Keratinocyte (primary cell): ENCODE measurements at regions not wholly inside any gene's neighbourhood (a gene's known extent, or its start where the extent isn't known, plus 50 kb on each side); places are given as distances from the start of the nearest gene placed in this dataset.

Experiments used
- DNase-seq: peaks from one replicate; pipeline ENCODE4 v3.0.0-alpha.2; 2011; ENCODE audit warnings: low read depth, missing footprints, low spot score
- FAIRE-seq: peaks from 2 replicates; lab custom pipeline; 2011; peaks lifted over from hg19 to GRCh38; lab: Jason Lieb, UNC
- H2AFZ ChIP-seq: 2 replicates; pipeline ENCODE4 v1.6.0; 2012; ENCODE audit warnings: low read length, control low read depth, inconsistent platforms; ENCODE audit not compliant: control insufficient read depth
- H3K27ac ChIP-seq: 2 replicates; pipeline ENCODE4 v1.5.1; 2011; ENCODE audit warnings: low read length; ENCODE audit not compliant: control insufficient read depth, insufficient read depth
- H3K27me3 ChIP-seq: 3 replicates; pipeline ENCODE4 v1.6.0; 2011; ENCODE audit warnings: low read length; ENCODE audit not compliant: control insufficient read depth, insufficient read depth; ENCODE audit errors: extremely low read depth
- H3K36me3 ChIP-seq, 2 experiments: 2 replicates in 1 of 2; 3 replicates in 1 of 2; pipeline ENCODE4 v1.5.1; 2011; ENCODE audit warnings: low read length in 2 of 2, mild to moderate bottlenecking in 1 of 2; ENCODE audit not compliant: control insufficient read depth in 2 of 2, insufficient read depth in 2 of 2; ENCODE audit errors: extremely low read depth in 1 of 2
- H3K4me1 ChIP-seq: 3 replicates; pipeline ENCODE4 v1.5.1; 2011; ENCODE audit warnings: low read length; ENCODE audit not compliant: control insufficient read depth, insufficient read depth; ENCODE audit errors: extremely low read depth
- H3K4me2 ChIP-seq: 3 replicates; pipeline ENCODE4 v1.6.0; 2011; ENCODE audit warnings: low read depth, low read length; ENCODE audit not compliant: control insufficient read depth, insufficient read depth; ENCODE audit errors: extremely low read depth
- H3K4me3 ChIP-seq, 3 experiments: fragments of 200-600 bp in 1 of 3; sonication (generic) in 1 of 3; 2 replicates in 2 of 3; 3 replicates in 1 of 3; pipeline ENCODE4 v1.5.1; 2011 to 2016; ENCODE audit warnings: low read length in 3 of 3, mild to moderate bottlenecking in 3 of 3, control low read depth in 2 of 3, inconsistent platforms in 1 of 3, low read depth in 1 of 3, mixed read lengths in 1 of 3, mixed run types in 1 of 3, moderate library complexity in 1 of 3; ENCODE audit not compliant: control insufficient read depth in 2 of 3, insufficient read depth in 2 of 3; ENCODE audit errors: extremely low read depth in 1 of 3
- H3K79me2 ChIP-seq: 2 replicates; pipeline ENCODE4 v1.6.0; 2012; ENCODE audit warnings: low read length; ENCODE audit not compliant: control insufficient read depth, insufficient read depth
- H3K9ac ChIP-seq: 3 replicates; pipeline ENCODE4 v1.6.0; 2011; ENCODE audit warnings: low read length; ENCODE audit not compliant: control insufficient read depth, insufficient read depth; ENCODE audit errors: extremely low read depth
- H3K9me1 ChIP-seq: 3 replicates; pipeline ENCODE4 v1.6.0; 2011; ENCODE audit warnings: low read length; ENCODE audit not compliant: control insufficient read depth, insufficient read depth; ENCODE audit errors: extremely low read depth
- H3K9me3 ChIP-seq: 2 replicates; pipeline ENCODE4 v1.5.1; 2012; ENCODE audit warnings: low read depth, low read length; ENCODE audit not compliant: control insufficient read depth
- H4K20me1 ChIP-seq: 3 replicates; pipeline ENCODE4 v1.6.0; 2011; ENCODE audit warnings: low read length; ENCODE audit not compliant: control insufficient read depth, insufficient read depth; ENCODE audit errors: extremely low read depth
- CTCF ChIP-seq, 3 experiments: IDR thresholded peaks in 1 of 3; conservative IDR thresholded peaks in 1 of 3; optimal IDR thresholded peaks in 1 of 3; 2 replicates in 2 of 3; 3 replicates in 1 of 3; pipeline versions ENCODE3 to v1.5.1; 2011; ENCODE audit warnings: low read length in 3 of 3, mild to moderate bottlenecking in 3 of 3, moderate library complexity in 2 of 3, control low read depth in 1 of 3, inconsistent platforms in 1 of 3; ENCODE audit not compliant: insufficient read depth in 2 of 3; ENCODE audit errors: extremely low read depth in 1 of 3
- EZH2 ChIP-seq: IDR thresholded peaks from one replicate; pipeline ENCODE4 v1.6.1; 2012; ENCODE audit warnings: inconsistent platforms, mild to moderate bottlenecking, low read length, moderate library complexity
- dilution Hi-C: fragments of 300-500 bp; cut with MboI; formaldehyde crosslinking; loops from one replicate; pipeline ENCODE4 v1.7.0; 2020; ENCODE audit warnings: low sequenced_read_pairs; ENCODE audit not compliant: extremely low pct_ligation_motif_present

GRCh38 chr14:36052063-36052462 is 124.5 kb downstream of the PTCSC3 start:
- Histone ChIP-seq H3K9me1 (no peaks in the 10 kb centered on the region), H3K79me2 (no peaks in the 10 kb centered on the region)
- no peak for FAIRE-seq

GRCh38 chr14:36048667-36049066 is 127.9 kb downstream of the PTCSC3 start:
- no peak overlapping the region for H3K9ac ChIP-seq
- no peak overlapping the region for H3K4me2 ChIP-seq
- H3K36me3 ChIP-seq = no peaks in the 10 kb centered on the region
- DNase-seq (no peak), FAIRE-seq (no peak)
- no peak for TF ChIP-seq CTCF (optimal IDR thresholded peaks at IDR 0.05 in 1 of 3, IDR thresholded peaks at IDR 0.05 in 1 of 3, conservative IDR thresholded peaks at IDR 0.05 in 1 of 3; ENCODE audit: extremely low read depth in 1 of 3, insufficient read depth in 2 of 3, low read length in 3 of 3)
- no peak for TF ChIP-seq EZH2
- H3K27ac ChIP-seq = no peak overlapping the region
- no peaks in the 10 kb centered on the region for H3K4me1 ChIP-seq
- H3K79me2 ChIP-seq = no peaks in the 10 kb centered on the region
- H3K9me3 ChIP-seq = no peaks in the 10 kb centered on the region
- no peak overlapping the region for H3K4me3 ChIP-seq
- no peak overlapping the region for H2AFZ ChIP-seq
- no peaks in the 10 kb centered on the region for H4K20me1 ChIP-seq
- dilution Hi-C loops = no loop called here
- H3K9me1 ChIP-seq = no peaks in the 10 kb centered on the region
- H3K27me3 ChIP-seq = no peaks in the 10 kb centered on the region

More at GRCh38 chr14:36052063-36052462, 124.5 kb downstream of the PTCSC3 start:
- H3K9me3 ChIP-seq = no peaks in the 10 kb centered on the region
- TF ChIP-seq EZH2 = no peak
- no peak for TF ChIP-seq CTCF (optimal IDR thresholded peaks at IDR 0.05 in 1 of 3, IDR thresholded peaks at IDR 0.05 in 1 of 3, conservative IDR thresholded peaks at IDR 0.05 in 1 of 3; ENCODE audit: extremely low read depth in 1 of 3, insufficient read depth in 2 of 3, low read length in 3 of 3)
- dilution Hi-C loops = no loop called here
- no peaks in the 10 kb centered on the region for H3K36me3 ChIP-seq
- H4K20me1 ChIP-seq = no peaks in the 10 kb centered on the region
- H3K4me3 ChIP-seq = no peak overlapping the region
- no peak overlapping the region for H3K9ac ChIP-seq
- no peak for DNase-seq
- H3K27me3 ChIP-seq = no peaks in the 10 kb centered on the region
- no peak overlapping the region for H3K4me2 ChIP-seq
- H2AFZ ChIP-seq = no peak overlapping the region
- H3K4me1 ChIP-seq = peaks cover under 1% of the 10 kb centered on the region
- no peak overlapping the region for H3K27ac ChIP-seq
